OCI-LY3 (cell line): ENCODE measurements at regions not wholly inside any gene's neighbourhood (a gene's known extent, or its start where the extent isn't known, plus 50 kb on each side); places are given as distances from the start of the nearest gene placed in this dataset.

Source experiments
- EZH2phosphoT487 ChIP-seq: fragments of 200-600 bp; shearing (Covaris generic); IDR thresholded peaks from 2 replicates; pipeline ENCODE4 v1.6.1; 2018; ENCODE audit warnings: antibody characterized with exemption, mixed run types, low read depth
- TF ChIP-seq, protein P1 (sequence below): fragments of 200-600, 300-600 bp; sonication (generic); IDR thresholded peaks from 2 replicates; pipeline ENCODE4 v1.5.1; 2014; ENCODE audit warnings: antibody characterized with exemption, low read length, low read depth

DNA sequence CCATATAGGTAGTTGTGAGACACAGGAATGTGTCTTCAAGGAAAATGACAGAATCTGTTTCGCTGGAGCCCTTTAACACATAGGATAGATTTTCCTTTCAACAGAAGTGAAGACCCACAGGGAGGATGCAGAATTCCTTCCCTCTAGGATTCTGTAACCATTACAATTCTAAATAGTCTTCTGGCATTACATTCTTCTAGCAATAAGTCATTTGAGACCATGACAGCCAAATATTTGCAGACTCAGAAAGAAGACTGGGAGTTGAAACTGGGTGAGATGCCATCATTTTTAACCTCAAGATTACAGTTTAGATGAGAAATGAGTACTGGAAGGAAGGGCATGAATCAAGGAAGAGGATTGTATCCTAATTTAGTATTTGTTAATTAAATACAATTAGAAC, 61.6 kb downstream of the ZBTB18 start:
- TF ChIP-seq, protein P1, sequence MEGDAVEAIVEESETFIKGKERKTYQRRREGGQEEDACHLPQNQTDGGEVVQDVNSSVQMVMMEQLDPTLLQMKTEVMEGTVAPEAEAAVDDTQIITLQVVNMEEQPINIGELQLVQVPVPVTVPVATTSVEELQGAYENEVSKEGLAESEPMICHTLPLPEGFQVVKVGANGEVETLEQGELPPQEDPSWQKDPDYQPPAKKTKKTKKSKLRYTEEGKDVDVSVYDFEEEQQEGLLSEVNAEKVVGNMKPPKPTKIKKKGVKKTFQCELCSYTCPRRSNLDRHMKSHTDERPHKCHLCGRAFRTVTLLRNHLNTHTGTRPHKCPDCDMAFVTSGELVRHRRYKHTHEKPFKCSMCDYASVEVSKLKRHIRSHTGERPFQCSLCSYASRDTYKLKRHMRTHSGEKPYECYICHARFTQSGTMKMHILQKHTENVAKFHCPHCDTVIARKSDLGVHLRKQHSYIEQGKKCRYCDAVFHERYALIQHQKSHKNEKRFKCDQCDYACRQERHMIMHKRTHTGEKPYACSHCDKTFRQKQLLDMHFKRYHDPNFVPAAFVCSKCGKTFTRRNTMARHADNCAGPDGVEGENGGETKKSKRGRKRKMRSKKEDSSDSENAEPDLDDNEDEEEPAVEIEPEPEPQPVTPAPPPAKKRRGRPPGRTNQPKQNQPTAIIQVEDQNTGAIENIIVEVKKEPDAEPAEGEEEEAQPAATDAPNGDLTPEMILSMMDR: no peak
- no peak for TF ChIP-seq EZH2phosphoT487
